H1 (cell line): ENCODE measurements at regions not wholly inside any gene's neighbourhood (a gene's known extent, or its start where the extent isn't known, plus 50 kb on each side); places are given as distances from the start of the nearest gene placed in this dataset.

Source experiments
- CHD2 ChIP-seq: IDR thresholded peaks from 2 replicates; pipeline ENCODE4 v1.6.1; 2012; ENCODE audit warnings: low read length, improper control_type of control experiment
- EGR1 ChIP-seq: IDR thresholded peaks from 2 replicates; pipeline ENCODE4 v1.6.1; 2011; ENCODE audit warnings: low read depth, low read length, borderline replicate concordance
- JUN ChIP-seq: IDR thresholded peaks from 2 replicates; pipeline ENCODE4 v1.6.1; 2011; ENCODE audit warnings: low read depth, mild to moderate bottlenecking, improper control_type of control experiment, low read length
- SP4 ChIP-seq: IDR thresholded peaks from 2 replicates; pipeline ENCODE4 v1.6.1; 2012; ENCODE audit warnings: low read length, inconsistent platforms
- TF ChIP-seq, protein P1 (sequence below): IDR thresholded peaks from 2 replicates; pipeline ENCODE4 v1.6.1; 2012; ENCODE audit warnings: low read length, inconsistent platforms

GRCh38 chr5:39825301-39825700 is 400.5 kb upstream of the DAB2 start (continued):
- TF ChIP-seq, protein P1, sequence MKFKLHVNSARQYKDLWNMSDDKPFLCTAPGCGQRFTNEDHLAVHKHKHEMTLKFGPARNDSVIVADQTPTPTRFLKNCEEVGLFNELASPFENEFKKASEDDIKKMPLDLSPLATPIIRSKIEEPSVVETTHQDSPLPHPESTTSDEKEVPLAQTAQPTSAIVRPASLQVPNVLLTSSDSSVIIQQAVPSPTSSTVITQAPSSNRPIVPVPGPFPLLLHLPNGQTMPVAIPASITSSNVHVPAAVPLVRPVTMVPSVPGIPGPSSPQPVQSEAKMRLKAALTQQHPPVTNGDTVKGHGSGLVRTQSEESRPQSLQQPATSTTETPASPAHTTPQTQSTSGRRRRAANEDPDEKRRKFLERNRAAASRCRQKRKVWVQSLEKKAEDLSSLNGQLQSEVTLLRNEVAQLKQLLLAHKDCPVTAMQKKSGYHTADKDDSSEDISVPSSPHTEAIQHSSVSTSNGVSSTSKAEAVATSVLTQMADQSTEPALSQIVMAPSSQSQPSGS = no peak
- TF ChIP-seq SP4 (no peak), JUN (no peak), EGR1 (no peak), CHD2 (no peak)
